Femur (tissue), 1 donor: ENCODE measurements at regions not wholly inside any gene's neighbourhood (a gene's known extent, or its start where the extent isn't known, plus 50 kb on each side); places are given as distances from the start of the nearest gene placed in this dataset.

Experiments
- DNase-seq: peaks from one replicate; pipeline ENCODE4 v3.0.0-alpha.2; 2017

- no peak for DNase-seq
Observed at GRCh38 chr5:60232036-60232795, 338.7 kb upstream of the PDE4D start.

DNA sequence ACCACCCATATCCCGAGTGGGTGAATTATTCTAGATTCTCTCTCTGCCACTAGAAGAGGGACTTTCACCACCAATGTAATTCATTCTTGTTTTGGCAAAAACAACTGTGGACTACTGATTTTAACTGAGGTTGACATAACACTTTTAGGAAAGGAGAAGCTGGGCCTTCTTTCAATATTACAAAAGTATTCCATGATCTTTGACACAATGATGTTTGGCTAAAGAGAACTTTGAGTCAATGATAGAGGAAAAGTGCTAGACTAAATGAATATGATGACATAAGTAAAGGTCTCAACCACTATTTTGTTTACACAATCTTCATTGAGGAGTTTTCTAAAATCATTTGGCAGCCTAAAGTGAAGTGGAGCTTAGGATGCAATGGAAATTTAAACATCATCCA lies 336.9 kb upstream of the PDE4D start:
- DNase-seq = no peak

- no peak for DNase-seq
Observed at GRCh38 chr5:60229691-60230185, 336.2 kb upstream of the PDE4D start.

DNA sequence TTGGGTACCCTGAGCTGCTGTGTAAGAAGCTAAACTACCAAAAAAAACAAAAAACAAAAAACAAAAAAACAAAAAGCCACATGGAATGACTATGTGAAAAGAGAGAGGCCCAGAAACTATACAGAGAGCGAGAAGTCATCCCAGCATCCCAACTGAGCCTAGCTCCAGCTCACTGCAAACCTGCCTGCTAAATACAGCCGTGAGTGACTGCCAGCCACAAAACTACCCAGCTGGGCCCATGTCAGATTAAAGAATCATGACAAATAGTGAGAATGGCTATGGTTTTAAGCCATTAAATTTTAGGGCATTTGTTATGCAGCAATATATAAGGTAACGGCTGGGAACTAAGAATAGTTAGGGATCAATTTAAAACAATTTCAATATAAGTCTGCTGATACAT lies 335.1 kb upstream of the PDE4D start:
- no peak for DNase-seq

DNA sequence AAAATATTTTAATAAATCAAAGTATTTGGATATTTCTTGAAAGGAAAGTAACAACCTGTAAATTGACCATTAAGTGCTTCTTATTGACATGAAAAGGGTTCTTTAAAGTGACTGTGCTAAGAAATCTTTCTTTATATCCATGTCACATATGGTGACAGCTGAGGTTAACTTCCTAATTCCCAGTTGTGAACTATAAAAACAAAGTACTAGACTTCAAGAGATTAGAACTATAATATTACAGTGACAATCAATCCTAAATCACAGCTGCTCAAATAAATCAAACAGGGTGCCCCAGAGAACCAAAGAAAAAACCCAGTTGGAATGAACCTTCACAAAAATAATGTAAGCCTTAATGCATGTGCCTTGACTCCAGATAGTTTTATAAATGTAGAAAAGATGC lies 332.6 kb upstream of the PDE4D start:
- DNase-seq = no peak

DNA sequence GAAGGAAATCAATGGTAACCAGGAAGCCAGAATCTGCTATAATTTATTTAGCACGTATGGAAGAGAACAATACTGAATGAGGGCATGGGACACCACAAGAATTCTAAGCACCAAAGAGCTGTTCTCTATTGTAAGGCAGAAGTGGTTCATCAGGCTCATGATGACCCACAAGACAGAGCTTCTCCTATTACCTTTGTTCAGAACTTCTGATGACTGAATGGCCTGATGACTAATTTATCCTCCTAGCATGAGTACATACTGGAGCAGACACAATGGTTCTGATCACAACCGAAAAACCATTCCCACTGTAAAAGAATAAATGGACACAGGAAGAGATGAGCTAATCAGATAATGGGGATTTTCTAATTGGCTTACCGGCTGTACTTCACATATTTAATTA lies 329.8 kb upstream of the PDE4D start:
- no peak for DNase-seq

- DNase-seq = no peak
Observed at GRCh38 chr5:60219921-60220320, 326.4 kb upstream of the PDE4D start.

GRCh38 chr5:60210810-60211209 lies 317.3 kb upstream of the PDE4D start:
- no peak for DNase-seq

- DNase-seq = no peak
Observed at GRCh38 chr5:60209146-60209840, 315.8 kb upstream of the PDE4D start.

DNA sequence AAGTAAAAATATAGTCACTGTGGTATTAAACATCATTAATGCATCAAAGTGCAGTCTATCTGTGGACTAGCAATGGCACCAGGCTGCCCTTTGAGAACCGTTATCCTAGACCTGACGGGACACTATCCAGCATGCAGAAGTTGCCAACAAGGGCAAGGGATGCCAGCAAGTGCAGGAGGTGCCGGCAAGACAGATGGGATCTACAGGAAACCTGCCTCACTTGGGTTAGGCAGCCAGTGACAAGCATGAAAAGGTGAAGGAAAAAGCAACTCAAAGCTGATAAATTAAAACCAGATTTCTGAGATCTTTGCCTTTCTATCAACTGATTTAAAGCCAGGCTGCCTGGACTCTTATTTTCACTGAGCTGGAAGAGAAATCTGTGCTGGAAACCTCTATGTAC lies 315.2 kb upstream of the PDE4D start:
- DNase-seq = no peak

GRCh38 chr5:60207040-60207439 lies 313.5 kb upstream of the PDE4D start:
- DNase-seq = no peak

- DNase-seq = no peak
Observed at GRCh38 chr5:60206234-60206633, 312.7 kb upstream of the PDE4D start.

DNA sequence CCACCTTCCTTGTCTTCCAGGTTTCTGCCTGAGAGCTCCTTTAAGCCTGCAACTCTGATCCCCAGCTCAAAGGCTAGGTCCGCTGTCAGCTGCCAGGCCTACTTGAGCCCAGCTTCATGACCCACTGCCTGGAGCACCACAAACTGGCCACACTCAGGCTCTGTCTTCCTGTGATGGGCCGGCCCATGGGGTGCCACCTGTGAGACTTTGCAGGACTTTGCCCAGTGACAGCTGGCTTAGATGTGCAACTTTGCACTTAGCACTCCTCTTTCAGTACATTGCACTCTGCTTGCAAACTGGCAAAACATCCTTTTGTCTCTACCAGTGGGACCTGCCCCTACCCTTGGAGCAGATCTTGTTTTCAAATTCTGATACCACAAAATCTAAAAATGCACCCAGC lies 311.5 kb upstream of the PDE4D start:
- no peak for DNase-seq

- DNase-seq = no peak
Observed at GRCh38 chr5:60196385-60197113, 303.0 kb upstream of the PDE4D start.

DNA sequence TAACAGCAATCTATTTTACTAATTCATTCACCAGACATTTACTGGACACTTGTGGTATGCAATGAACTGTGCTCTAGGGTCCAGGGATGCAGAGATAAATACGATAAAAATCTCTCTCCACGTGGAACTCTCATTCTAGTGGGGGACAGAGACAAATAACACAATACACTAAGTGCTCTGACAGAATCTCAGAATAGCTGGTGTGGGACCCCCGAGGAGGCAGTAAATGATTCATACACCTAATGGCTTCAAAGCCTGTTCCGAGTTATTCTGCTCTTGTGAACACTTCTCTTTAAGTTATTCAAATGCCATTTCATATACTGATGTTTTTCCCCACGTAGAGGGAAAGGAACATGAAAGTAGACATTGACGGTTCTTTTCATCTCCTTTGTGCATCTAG lies 302.0 kb upstream of the PDE4D start:
- DNase-seq = no peak

- DNase-seq = no peak
Observed at GRCh38 chr5:60195083-60195482, 301.6 kb upstream of the PDE4D start.

DNA sequence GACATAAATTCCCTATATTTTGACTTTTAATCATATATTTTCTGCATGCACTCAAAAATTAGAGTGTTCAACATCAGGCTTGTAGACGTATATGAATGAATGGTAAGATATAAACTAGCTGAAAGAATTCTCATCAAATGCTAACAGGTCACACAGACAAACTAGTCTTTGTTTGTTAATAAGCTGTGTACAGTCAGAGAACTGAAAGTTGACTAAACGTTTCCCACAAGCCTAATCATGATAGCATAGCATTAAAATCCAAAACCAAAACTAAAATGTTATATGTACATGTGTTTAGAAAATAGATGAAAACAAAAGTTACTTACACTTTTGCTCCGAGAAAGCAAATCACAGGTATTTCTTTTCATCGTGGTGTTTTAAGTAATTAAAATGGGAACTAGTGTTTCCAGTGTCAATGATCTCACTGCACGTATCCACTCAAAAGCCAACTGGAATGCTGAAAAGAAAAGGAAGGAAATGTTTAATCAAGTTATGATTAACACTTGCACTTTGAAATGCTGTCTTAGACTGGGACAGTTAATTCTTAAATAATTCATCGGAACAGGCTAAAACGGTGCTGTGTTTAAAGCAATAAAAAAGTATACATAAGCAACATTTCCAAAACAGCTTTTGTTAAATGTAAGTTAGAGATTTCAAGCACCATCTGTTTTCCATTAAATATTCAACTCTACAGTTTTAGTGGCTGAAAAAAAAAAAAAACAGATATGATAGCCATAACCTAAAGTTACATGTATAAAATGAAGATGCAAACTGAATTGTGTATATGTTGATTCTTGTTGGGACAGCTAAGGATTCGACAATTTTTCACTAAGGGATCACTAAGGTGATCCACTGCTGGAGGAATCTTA lies 291.9 kb upstream of the PDE4D start:
- no peak for DNase-seq

GRCh38 chr5:60184606-60185005 lies 291.1 kb upstream of the PDE4D start:
- no peak for DNase-seq

GRCh38 chr5:60183881-60184280 lies 290.4 kb upstream of the PDE4D start:
- DNase-seq = no peak

- no peak for DNase-seq
Observed at GRCh38 chr5:60178101-60178500, 284.6 kb upstream of the PDE4D start.

DNA sequence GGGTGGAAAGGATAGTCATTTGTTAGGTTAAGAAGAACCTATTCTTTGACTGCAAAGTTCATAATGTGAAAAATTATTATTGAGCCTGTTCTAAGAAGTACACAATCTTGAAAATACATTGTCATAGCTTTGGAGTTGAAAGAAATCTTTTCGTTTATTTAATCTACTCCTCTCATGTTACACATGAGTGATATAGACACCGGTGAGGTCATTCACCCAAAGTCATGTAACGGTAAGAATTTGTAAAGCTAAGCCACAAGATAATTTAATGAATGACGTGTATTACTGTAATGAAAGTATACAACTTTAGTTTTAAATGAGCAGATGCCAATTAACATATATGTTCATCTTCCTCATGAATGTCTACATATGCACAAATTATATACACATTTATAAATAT lies 284.1 kb upstream of the PDE4D start:
- DNase-seq = no peak

GRCh38 chr5:60173667-60174066 lies 280.1 kb upstream of the PDE4D start:
- DNase-seq = no peak

DNA sequence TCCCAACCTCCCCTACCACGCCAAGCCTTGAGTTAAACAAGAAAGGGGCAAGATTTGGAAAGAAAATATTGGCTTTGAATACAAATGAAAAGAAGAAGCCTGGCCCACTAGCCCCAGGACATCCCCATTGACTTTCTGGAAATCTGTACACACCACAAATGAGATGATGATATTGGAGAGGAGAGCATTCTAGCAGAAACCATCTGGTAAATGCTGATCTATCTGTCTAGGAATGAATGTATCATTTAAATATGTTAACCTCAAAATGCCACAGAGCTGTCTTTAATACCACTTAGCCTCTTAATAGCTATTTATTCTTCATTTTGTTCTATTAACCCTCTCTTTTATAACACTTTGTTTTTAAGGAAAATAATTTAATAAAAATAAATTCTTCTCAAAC lies 270.2 kb upstream of the PDE4D start:
- DNase-seq = no peak
